ENCODE measurements at regions not wholly inside any gene's neighbourhood (a gene's known extent, or its start where the extent isn't known, plus 50 kb on each side); places are given as distances from the start of the nearest gene placed in this dataset.

DNA sequence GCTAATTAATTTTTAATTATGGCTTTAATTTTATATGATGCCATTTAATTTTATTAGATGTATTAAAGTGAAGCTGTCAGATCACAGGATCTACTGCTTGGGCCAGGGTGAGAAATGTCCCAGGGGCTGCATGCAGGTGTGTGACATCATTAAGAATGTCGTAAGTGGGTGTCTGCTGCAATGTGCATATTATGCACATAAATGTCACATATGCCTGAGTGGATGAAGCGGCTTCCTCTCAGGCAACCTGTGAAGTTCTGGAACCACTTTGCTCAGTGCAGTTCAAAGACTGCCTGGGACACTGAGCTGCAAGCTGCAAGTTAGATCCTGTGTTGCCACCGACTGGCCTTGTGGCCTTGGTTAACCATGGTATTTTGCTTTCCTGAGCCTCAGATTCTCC lies 355.0 kb downstream of the UQCRFS1 start:
- peaks cover 3% of the 10 kb centered on the region for H3K27me3 Mint-ChIP-seq (ENCODE audit: low read depth)
- no peak overlapping the region for H3K4me3 Mint-ChIP-seq
- H3K36me3 Mint-ChIP-seq (ENCODE audit: low read depth): no peaks in the 10 kb centered on the region
- H3K4me1 Mint-ChIP-seq (ENCODE audit: low read depth): peaks cover 2% of the 10 kb centered on the region
- H3K27ac Mint-ChIP-seq: no peak overlapping the region
- no peaks in the 10 kb centered on the region for H3K9me3 Mint-ChIP-seq

DNA sequence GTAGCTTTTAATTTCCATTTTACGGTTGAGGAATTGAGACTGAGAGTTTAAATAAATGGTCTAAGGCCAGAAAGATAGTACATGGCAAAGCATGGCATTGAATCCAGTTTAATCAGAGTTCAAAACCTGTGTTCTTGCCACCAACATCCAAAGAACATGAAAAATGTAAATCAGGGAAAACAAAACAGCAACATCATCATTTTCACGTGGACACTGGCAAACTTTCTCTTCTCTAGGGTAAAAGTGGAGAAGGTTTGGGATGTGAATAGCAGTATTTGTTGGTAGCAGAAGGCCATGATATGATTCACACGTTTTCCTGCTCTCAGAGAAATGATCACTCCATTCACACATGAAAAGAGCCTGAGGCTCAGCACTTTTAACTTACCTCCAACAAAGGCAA lies 357.7 kb downstream of the UQCRFS1 start:
- Mint-ChIP-seq H3K4me3 (no peak overlapping the region), H3K27me3 (ENCODE audit: low read depth) (peaks cover 3% of the 10 kb centered on the region), H3K9me3 (no peaks in the 10 kb centered on the region), H3K36me3 (ENCODE audit: low read depth) (no peaks in the 10 kb centered on the region), H3K27ac (no peak overlapping the region), H3K4me1 (ENCODE audit: low read depth) (peaks cover 2% of the 10 kb centered on the region)

DNA sequence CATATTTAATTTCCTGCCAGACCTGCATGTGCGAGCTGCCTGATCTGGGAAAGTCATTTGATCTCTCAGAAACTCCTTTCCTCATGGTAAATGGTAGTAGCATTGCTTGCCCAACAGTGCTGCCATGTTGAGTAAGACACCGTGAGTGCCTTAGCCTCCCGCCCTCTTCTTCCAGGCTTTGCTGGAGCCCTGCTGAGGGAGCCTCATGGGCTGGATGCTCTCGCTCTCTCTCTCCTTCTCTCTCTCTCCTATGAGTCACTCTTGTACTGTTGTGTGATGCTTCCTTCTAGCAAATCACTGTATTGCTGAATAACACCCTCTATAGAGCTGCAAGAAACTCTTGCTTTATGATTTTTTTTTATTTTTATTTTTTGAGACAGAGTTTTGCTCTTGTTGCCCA lies 365.5 kb downstream of the UQCRFS1 start:
- Mint-ChIP-seq H3K27ac (no peak overlapping the region), H3K9me3 (no peaks in the 10 kb centered on the region), H3K27me3 (ENCODE audit: low read depth) (no peaks in the 10 kb centered on the region), H3K4me3 (no peak overlapping the region), H3K36me3 (ENCODE audit: low read depth) (no peaks in the 10 kb centered on the region), H3K4me1 (ENCODE audit: low read depth) (no peaks in the 10 kb centered on the region)

GRCh38 chr19:28846094-28846812 lies 366.7 kb downstream of the UQCRFS1 start:
- Mint-ChIP-seq H3K9me3 (no peaks in the 10 kb centered on the region), H3K27ac (no peak overlapping the region), H3K4me3 (no peak overlapping the region), H3K36me3 (ENCODE audit: low read depth) (no peaks in the 10 kb centered on the region), H3K4me1 (ENCODE audit: low read depth) (no peaks in the 10 kb centered on the region), H3K27me3 (ENCODE audit: low read depth) (no peaks in the 10 kb centered on the region)

- Mint-ChIP-seq H3K36me3 (ENCODE audit: low read depth) (no peaks in the 10 kb centered on the region), H3K27me3 (ENCODE audit: low read depth) (no peaks in the 10 kb centered on the region), H3K9me3 (no peaks in the 10 kb centered on the region), H3K27ac (no peak overlapping the region), H3K4me3 (no peak overlapping the region), H3K4me1 (ENCODE audit: low read depth) (no peaks in the 10 kb centered on the region)
Measured at GRCh38 chr19:28843761-28844492, 369.0 kb downstream of the UQCRFS1 start.

DNA sequence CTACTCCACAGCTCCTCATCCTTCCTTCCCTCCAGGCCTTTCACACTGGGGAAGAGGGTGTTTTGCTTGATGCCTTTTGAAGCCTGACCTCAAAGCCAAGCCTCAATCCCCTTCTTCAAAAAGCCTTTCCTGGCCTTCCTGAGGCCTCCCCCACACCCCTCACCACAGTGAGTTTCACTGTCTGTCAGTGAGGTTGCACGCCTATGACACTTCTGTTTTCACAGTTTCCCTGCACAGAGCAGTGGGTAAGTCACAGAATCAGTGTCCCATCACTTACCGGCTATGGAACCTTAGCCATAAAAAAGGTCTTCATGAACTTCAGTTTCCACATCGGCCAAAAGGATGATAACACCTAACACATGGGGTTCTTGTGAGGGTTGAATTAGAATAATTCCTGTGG lies 371.4 kb downstream of the UQCRFS1 start:
- Mint-ChIP-seq H3K4me1 (ENCODE audit: low read depth) (no peaks in the 10 kb centered on the region), H3K36me3 (ENCODE audit: low read depth) (no peaks in the 10 kb centered on the region), H3K27ac (no peak overlapping the region), H3K27me3 (ENCODE audit: low read depth) (no peaks in the 10 kb centered on the region), H3K4me3 (no peak overlapping the region), H3K9me3 (no peaks in the 10 kb centered on the region)

DNA sequence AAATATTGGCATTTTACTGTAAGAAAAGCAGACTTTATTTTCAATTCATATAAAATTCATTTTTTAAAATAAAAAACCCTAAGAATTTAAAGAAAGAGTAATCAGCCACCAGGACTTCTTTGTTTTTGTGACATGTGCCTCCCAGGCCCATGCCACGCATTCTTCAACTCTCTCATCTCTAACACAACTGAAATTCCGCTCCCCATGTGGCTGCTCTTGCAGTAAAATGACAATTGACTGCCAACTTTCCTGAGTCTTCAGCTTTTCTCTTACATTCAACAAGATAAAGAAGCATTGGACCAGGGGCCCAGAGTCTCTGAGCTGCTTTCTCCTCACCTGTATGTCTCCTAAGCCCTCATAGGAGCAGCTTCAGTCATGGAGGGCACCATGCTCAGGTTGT lies 372.1 kb downstream of the UQCRFS1 start:
- no peak overlapping the region for H3K4me3 Mint-ChIP-seq
- no peaks in the 10 kb centered on the region for H3K9me3 Mint-ChIP-seq
- no peak overlapping the region for H3K27ac Mint-ChIP-seq
- no peaks in the 10 kb centered on the region for H3K27me3 Mint-ChIP-seq (ENCODE audit: low read depth)
- no peaks in the 10 kb centered on the region for H3K4me1 Mint-ChIP-seq (ENCODE audit: low read depth)
- no peaks in the 10 kb centered on the region for H3K36me3 Mint-ChIP-seq (ENCODE audit: low read depth)

GRCh38 chr19:28839455-28839854 lies 373.5 kb downstream of the UQCRFS1 start:
- Mint-ChIP-seq H3K9me3 (no peaks in the 10 kb centered on the region), H3K4me1 (ENCODE audit: low read depth) (no peaks in the 10 kb centered on the region), H3K36me3 (ENCODE audit: low read depth) (no peaks in the 10 kb centered on the region), H3K4me3 (no peak overlapping the region), H3K27ac (no peak overlapping the region), H3K27me3 (ENCODE audit: low read depth) (no peaks in the 10 kb centered on the region)

DNA sequence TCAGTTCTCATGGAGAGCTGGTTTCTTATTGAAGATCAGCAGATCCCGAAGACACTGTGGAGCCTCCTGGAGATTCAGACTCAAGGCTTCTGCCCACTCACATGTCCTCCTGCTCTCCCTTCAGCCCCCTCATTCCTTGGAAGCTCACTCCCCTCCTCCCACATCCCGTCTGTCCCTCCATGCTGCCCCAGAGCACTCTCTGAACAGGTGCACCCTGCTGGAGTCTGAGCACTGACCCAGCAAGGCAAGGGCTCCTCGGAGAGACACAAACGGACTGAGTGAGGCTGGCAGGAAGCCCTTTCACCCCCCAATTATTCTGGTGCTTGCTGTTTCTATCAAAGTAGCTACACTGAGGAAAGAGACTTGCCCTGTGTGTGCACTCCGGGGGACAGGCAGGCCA lies 374.0 kb downstream of the UQCRFS1 start:
- H3K4me3 Mint-ChIP-seq: no peak overlapping the region
- no peaks in the 10 kb centered on the region for H3K4me1 Mint-ChIP-seq (ENCODE audit: low read depth)
- no peaks in the 10 kb centered on the region for H3K9me3 Mint-ChIP-seq
- no peaks in the 10 kb centered on the region for H3K36me3 Mint-ChIP-seq (ENCODE audit: low read depth)
- no peaks in the 10 kb centered on the region for H3K27me3 Mint-ChIP-seq (ENCODE audit: low read depth)
- no peak overlapping the region for H3K27ac Mint-ChIP-seq

DNA sequence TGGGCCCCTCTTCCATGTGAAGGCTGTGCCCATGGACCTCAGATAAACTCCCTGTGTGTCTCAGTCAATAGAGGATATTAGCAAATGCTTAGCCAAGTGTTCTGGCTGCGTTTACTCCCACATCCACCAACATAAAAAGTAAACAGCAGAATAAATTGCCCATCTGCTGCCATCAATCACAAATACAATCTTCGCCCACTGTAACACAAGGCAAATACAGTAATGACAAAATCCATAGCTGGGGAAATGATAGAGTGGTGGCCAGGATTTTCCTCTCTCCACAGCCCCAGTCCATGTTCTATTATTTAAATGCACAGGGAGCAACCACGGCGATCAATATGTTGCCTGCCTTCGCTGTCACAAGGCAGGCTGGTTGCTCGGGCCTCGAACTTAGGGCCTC lies 376.5 kb downstream of the UQCRFS1 start:
- Mint-ChIP-seq H3K27me3 (ENCODE audit: low read depth) (no peaks in the 10 kb centered on the region), H3K36me3 (ENCODE audit: low read depth) (no peaks in the 10 kb centered on the region), H3K9me3 (no peaks in the 10 kb centered on the region), H3K4me3 (no peak overlapping the region), H3K4me1 (ENCODE audit: low read depth) (no peaks in the 10 kb centered on the region), H3K27ac (no peak overlapping the region)

- Mint-ChIP-seq H3K4me1 (ENCODE audit: low read depth) (no peaks in the 10 kb centered on the region), H3K9me3 (peaks cover 6% of the 10 kb centered on the region), H3K36me3 (ENCODE audit: low read depth) (no peaks in the 10 kb centered on the region), H3K4me3 (no peak overlapping the region), H3K27ac (no peak overlapping the region), H3K27me3 (ENCODE audit: low read depth) (no peaks in the 10 kb centered on the region)
Measured at GRCh38 chr19:28834996-28835395, 378.0 kb downstream of the UQCRFS1 start.

DNA sequence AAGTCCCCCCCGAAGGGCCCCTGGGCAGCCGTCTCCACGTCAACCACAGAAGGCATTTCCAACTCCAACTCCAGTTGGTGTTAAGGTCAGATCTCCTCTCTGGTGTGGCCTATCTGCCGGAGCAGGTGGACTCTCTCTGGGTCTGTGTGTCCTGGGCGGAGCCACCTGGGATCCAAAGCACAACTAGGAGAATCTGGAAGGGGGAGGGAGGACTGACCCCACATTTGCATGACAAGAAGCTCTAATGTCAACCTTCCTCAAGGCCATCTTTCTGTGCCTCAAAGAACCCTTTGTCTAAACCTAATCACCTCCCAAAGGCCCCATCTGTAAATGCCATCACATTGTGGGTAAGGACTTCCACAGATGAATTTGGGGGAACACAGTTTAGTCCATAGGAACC lies 381.5 kb downstream of the UQCRFS1 start:
- no peaks in the 10 kb centered on the region for H3K27me3 Mint-ChIP-seq (ENCODE audit: low read depth)
- no peaks in the 10 kb centered on the region for H3K36me3 Mint-ChIP-seq (ENCODE audit: low read depth)
- H3K4me1 Mint-ChIP-seq (ENCODE audit: low read depth): no peaks in the 10 kb centered on the region
- no peak overlapping the region for H3K27ac Mint-ChIP-seq
- H3K4me3 Mint-ChIP-seq: no peak overlapping the region
- H3K9me3 Mint-ChIP-seq: peaks cover 6% of the 10 kb centered on the region

- peaks cover 6% of the 10 kb centered on the region for H3K9me3 Mint-ChIP-seq
- H3K4me1 Mint-ChIP-seq (ENCODE audit: low read depth): no peaks in the 10 kb centered on the region
- no peak overlapping the region for H3K4me3 Mint-ChIP-seq
- no peaks in the 10 kb centered on the region for H3K27me3 Mint-ChIP-seq (ENCODE audit: low read depth)
- H3K36me3 Mint-ChIP-seq (ENCODE audit: low read depth): no peaks in the 10 kb centered on the region
- H3K27ac Mint-ChIP-seq: no peak overlapping the region
Measured at GRCh38 chr19:28829762-28830161, 383.2 kb downstream of the UQCRFS1 start.

GRCh38 chr19:28829359-28829758 lies 383.6 kb downstream of the UQCRFS1 start:
- Mint-ChIP-seq H3K36me3 (ENCODE audit: low read depth) (no peaks in the 10 kb centered on the region), H3K9me3 (peaks cover 6% of the 10 kb centered on the region), H3K4me1 (ENCODE audit: low read depth) (no peaks in the 10 kb centered on the region), H3K27ac (no peak overlapping the region), H3K4me3 (no peak overlapping the region), H3K27me3 (ENCODE audit: low read depth) (no peaks in the 10 kb centered on the region)

DNA sequence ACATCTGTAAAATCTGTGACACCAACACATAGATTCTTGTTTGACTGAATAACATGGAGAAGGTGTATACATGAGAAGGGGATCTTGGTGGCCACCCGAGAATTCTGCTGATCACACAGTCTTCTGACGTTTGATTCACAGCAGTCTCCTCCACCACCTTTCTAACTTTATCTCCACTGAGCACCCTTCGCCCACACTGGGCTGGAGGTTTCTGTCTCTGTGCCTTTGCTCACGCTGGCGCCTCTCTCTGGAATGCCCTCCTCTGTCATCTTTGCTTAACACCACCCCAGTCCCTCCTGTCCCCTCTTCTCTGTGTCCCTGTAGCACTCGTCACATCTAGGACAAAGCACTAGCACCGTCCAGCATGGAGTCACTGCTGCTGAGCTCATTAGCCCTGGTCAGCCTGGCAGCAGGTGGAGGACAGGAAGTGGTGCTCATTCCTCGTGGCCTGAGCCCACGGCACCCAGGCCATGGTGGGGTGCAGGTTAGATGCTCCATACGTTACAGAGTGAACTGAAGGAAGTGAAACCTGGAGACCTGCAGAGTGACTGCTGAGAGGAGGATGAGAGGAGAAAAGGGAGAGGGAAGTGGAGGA lies 384.6 kb downstream of the UQCRFS1 start:
- peaks cover 6% of the 10 kb centered on the region for H3K9me3 Mint-ChIP-seq
- no peak overlapping the region for H3K4me3 Mint-ChIP-seq
- no peak overlapping the region for H3K27ac Mint-ChIP-seq
- H3K27me3 Mint-ChIP-seq (ENCODE audit: low read depth): no peaks in the 10 kb centered on the region
- no peaks in the 10 kb centered on the region for H3K4me1 Mint-ChIP-seq (ENCODE audit: low read depth)
- H3K36me3 Mint-ChIP-seq (ENCODE audit: low read depth): no peaks in the 10 kb centered on the region
